Mesothelial cell of epicardium (in vitro differentiated cells): ENCODE measurements at regions not wholly inside any gene's neighbourhood (a gene's known extent, or its start where the extent isn't known, plus 50 kb on each side); places are given as distances from the start of the nearest gene placed in this dataset.

Source experiments
- DNase-seq, 2 experiments: peaks; one replicate each; pipeline ENCODE4 v3.0.0; 2021; ENCODE audit warnings: low spot score in 2 of 2; ENCODE audit not compliant: unreplicated experiment in 2 of 2
- H3K27ac Mint-ChIP-seq: 2 replicates; pipeline ENCODE4 v1.8.0; 2021; ENCODE audit warnings: mixed read lengths
- H3K27me3 Mint-ChIP-seq: 2 replicates; pipeline ENCODE4 v1.8.0; 2021; ENCODE audit warnings: low read depth, mixed read lengths
- H3K36me3 Mint-ChIP-seq: 2 replicates; pipeline ENCODE4 v1.8.0; 2021; ENCODE audit warnings: mixed read lengths
- H3K4me1 Mint-ChIP-seq: 2 replicates; pipeline ENCODE4 v1.8.0; 2021; ENCODE audit warnings: mixed read lengths
- H3K4me3 Mint-ChIP-seq: 2 replicates; pipeline ENCODE4 v1.8.0; 2021; ENCODE audit warnings: mild to moderate bottlenecking, moderate library complexity, mixed read lengths
- H3K9me3 Mint-ChIP-seq: 2 replicates; pipeline ENCODE4 v1.8.0; 2021; ENCODE audit warnings: mixed read lengths
- TF ChIP-seq, protein P1 (sequence below): fragments of 200-600 bp; sonication (generic); IDR thresholded peaks from one replicate; pipeline ENCODE4 v1.5.0; 2021; ENCODE audit warnings: antibody characterized with exemption; ENCODE audit not compliant: unreplicated experiment

DNA sequence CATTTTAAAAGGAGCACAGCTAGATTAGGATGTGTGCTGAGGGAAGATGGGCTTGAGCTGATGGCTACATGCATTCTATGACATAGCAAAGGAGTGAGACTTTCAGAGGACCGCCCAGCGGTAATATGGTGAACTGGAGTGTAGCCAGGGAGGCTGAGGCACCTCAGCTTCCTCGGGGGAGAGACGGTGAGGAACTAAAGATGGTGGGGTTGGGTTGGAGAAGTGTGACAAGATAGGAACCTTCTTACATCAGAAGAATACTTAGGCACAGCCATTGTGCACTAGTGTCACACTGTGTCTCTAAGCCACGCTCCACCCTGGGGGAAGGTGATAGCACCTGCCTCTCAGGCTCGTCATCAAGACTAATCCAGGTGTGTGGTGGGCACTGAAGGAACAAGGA, 118.0 kb upstream of the IRX2 start:
- no peak for DNase-seq
- H3K4me3 Mint-ChIP-seq: no peak overlapping the region
- peaks cover 10% of the 10 kb centered on the region for H3K27me3 Mint-ChIP-seq
- no peaks in the 10 kb centered on the region for H3K36me3 Mint-ChIP-seq
- H3K4me1 Mint-ChIP-seq: no peaks in the 10 kb centered on the region
- H3K27ac Mint-ChIP-seq: no peak overlapping the region
- H3K9me3 Mint-ChIP-seq: no peaks in the 10 kb centered on the region
- TF ChIP-seq, protein P1, sequence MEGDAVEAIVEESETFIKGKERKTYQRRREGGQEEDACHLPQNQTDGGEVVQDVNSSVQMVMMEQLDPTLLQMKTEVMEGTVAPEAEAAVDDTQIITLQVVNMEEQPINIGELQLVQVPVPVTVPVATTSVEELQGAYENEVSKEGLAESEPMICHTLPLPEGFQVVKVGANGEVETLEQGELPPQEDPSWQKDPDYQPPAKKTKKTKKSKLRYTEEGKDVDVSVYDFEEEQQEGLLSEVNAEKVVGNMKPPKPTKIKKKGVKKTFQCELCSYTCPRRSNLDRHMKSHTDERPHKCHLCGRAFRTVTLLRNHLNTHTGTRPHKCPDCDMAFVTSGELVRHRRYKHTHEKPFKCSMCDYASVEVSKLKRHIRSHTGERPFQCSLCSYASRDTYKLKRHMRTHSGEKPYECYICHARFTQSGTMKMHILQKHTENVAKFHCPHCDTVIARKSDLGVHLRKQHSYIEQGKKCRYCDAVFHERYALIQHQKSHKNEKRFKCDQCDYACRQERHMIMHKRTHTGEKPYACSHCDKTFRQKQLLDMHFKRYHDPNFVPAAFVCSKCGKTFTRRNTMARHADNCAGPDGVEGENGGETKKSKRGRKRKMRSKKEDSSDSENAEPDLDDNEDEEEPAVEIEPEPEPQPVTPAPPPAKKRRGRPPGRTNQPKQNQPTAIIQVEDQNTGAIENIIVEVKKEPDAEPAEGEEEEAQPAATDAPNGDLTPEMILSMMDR: no peak

DNA sequence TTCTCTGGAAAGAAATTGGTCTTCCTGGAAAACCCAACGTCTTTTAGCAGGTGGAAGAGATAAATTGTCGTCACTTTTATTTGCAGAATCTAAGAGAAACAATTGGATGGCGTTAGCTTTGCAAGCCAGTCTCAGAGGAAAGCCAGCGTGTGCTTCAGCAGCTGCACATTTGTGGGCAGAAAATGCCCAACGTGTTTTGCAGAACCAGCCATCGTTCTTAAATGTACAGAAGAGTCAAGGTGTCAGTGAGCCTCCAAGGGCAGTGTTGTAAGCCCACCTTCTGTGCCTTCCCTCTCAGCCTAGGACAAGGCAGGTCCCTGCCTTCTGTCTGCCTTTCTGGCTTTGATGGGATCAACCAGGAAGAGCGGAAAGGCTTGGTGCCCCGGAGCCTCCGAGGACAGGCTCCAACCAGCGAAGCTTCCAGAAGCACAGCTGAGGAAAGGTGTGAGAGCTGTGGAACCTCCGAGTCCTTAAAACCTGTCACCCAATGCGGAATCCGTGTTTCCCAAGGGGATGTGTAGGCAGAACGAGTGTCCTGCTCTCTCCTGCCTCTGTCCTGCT, 116.0 kb upstream of the IRX2 start:
- peaks cover 10% of the 10 kb centered on the region for H3K27me3 Mint-ChIP-seq
- no peak overlapping the region for H3K27ac Mint-ChIP-seq
- H3K36me3 Mint-ChIP-seq: no peaks in the 10 kb centered on the region
- H3K4me3 Mint-ChIP-seq: no peak overlapping the region
- no peaks in the 10 kb centered on the region for H3K9me3 Mint-ChIP-seq
- DNase-seq: no peak
- TF ChIP-seq, protein P1: no peak
- no peaks in the 10 kb centered on the region for H3K4me1 Mint-ChIP-seq

DNA sequence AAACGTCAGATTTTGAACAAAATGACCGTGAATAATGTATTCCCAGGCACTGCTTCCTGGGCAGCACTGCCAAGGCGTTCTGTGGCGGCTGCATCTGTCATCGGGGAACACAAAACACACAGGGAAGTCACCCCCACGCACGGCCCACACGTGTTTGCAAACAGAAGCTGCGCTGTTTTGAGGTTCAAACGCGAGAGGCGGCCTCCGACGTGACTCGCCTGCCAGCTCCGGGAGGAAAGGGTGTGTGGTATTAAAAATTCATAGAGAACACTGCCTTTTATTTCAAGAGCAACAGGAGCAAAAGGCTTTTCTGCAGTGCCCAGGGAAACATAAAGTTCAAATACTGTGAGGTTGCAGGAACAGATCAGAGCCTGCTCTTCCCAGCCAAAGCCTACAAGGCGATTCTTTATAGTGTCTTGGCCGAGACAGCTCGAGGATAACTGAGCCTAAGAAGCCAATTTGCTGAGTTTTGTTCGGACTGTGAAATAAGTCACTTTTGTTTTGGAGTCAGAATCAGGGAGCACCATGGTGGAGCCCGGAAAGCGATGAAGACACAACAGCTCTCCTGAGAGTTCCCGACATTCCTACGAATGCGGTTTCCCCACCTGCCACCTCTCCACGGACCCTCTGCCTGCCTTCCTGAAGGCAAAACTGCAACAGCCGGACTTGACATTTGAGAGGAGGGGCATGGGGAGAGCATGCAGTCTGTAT, 115.3 kb upstream of the IRX2 start:
- Mint-ChIP-seq H3K27me3 (peaks cover 10% of the 10 kb centered on the region), H3K27ac (no peak overlapping the region), H3K4me3 (no peak overlapping the region)

DNA sequence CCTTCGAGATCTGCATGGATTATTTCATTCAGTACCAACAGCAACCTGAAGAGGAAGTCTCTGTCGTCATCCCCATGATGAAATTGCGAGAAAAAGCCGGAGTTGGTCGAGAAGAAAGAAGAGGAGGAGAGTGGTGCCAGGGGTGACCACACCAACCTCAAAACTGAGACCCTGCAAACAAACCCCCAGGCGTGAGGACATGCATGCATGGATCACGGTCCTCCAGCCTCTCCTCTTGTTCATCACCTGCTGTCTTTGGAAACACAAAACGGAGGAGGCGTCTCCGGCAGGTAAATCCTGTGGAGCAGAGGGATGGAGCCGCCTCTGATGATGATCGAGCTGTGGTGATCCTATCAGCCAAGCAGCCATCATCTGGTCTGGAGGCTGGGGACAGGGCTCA, 114.4 kb upstream of the IRX2 start:
- DNase-seq: no peak
- Mint-ChIP-seq H3K27me3 (peaks cover 10% of the 10 kb centered on the region), H3K4me3 (no peak overlapping the region), H3K36me3 (no peaks in the 10 kb centered on the region), H3K27ac (no peak overlapping the region), H3K4me1 (peaks cover 15% of the 10 kb centered on the region), H3K9me3 (no peaks in the 10 kb centered on the region)
- TF ChIP-seq, protein P1: no peak

More for the DNA sequence above, 115.3 kb upstream of the IRX2 start:
- no peak for DNase-seq
- H3K4me1 Mint-ChIP-seq: peaks cover 5% of the 10 kb centered on the region
- no peaks in the 10 kb centered on the region for H3K36me3 Mint-ChIP-seq
- H3K9me3 Mint-ChIP-seq: no peaks in the 10 kb centered on the region
- TF ChIP-seq, protein P1: no peak

DNA sequence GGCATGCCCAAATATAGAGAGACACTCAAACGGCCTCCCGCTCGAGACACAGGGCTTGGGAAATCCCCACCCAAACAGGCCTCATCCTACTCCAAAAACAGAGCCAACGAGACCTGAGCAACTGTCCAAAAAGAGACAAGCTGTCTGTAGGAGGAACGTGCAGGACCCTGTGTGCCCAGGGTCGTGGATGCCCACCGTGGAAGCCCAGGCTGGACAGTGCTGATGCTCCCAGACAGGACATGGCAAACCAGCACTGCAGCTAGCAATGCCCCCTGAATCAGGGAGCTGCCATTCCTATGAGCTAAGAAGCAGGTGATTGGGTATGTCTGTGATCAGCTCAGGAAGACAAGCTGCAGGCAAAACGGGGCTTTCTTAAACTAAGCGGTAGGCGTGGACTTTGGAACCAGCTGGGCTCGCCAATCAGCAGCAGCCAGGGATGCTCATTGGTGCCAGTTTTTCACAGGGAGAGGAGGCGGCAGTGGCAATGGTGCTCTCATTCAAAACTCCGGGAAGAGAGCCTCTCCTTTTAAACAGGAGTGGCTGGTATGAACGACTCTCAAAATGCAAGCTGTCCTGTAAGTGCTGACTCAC, 113.1 kb upstream of the IRX2 start:
- no peaks in the 10 kb centered on the region for H3K9me3 Mint-ChIP-seq

More for the DNA sequence above, 113.1 kb upstream of the IRX2 start:
- Mint-ChIP-seq H3K36me3 (no peaks in the 10 kb centered on the region), H3K27ac (no peak overlapping the region), H3K27me3 (peaks cover 10% of the 10 kb centered on the region), H3K4me1 (peaks cover 16% of the 10 kb centered on the region), H3K4me3 (no peak overlapping the region)
- no peak for DNase-seq
- TF ChIP-seq, protein P1: no peak
